Peyer's patch (tissue), 4 donors: ENCODE measurements at regions not wholly inside any gene's neighbourhood (a gene's known extent, or its start where the extent isn't known, plus 50 kb on each side); places are given as distances from the start of the nearest gene placed in this dataset.

ENCODE experiments used
- POLR2A ChIP-seq, 2 donors: fragments of 450-650 bp; IDR thresholded peaks; one replicate each; pipeline ENCODE4 v1.5.1; 2017; ENCODE audit warnings: antibody characterized with exemption in 2 of 2, mild to moderate bottlenecking in 2 of 2, moderate library complexity in 2 of 2
- TF ChIP-seq, protein P1 (sequence below), 6 experiments: fragments of 450-650 bp in 4 of 6; fragments of 200-600 bp in 2 of 6; sonication (generic) in 1 of 6; IDR thresholded peaks; one replicate each; pipeline ENCODE4 v1.5.1; 2017 to 2019; ENCODE audit warnings: antibody characterized with exemption in 6 of 6, mild to moderate bottlenecking in 3 of 6, moderate library complexity in 1 of 6

DNA sequence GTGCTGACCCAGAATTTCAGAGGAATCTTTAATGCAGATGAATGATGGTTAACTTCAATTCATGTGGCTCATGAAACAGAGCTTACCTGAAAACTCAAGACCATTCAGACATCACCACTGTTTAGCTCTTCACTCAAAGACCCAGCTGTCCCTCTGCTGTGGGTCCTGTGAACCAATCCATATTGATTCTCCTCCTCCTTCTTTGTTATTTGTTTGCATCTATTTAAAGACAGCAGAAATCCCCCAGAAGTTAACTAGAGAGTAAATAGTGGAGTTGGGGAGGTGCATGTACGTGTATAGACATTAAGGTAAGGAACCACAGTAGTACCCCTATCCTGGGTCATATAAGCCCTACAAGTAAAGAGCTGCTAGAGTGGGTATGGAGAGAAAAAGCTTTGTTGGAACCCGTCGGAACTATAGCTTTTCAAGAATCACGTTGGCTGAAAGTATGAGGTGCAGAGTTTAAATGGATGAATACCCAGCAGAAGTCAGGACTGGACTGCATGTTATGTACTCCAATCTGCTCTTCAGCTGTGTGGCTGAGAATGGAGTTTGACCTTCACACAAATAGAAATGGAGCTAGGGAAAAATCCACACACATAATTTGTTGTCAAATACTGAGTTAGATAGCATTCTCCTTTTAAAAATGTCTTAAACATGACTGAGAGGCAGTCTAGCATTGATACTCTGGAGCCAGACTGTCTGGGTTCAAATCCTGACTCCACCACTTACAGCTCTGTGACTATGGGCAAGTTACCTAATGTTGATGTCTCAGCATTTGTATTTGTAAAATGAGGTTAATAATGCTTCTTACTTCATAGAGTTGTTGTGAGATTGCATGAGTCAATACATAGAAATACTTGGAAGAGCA is 81.7 kb upstream of the HK2 start:
- TF ChIP-seq, protein P1, sequence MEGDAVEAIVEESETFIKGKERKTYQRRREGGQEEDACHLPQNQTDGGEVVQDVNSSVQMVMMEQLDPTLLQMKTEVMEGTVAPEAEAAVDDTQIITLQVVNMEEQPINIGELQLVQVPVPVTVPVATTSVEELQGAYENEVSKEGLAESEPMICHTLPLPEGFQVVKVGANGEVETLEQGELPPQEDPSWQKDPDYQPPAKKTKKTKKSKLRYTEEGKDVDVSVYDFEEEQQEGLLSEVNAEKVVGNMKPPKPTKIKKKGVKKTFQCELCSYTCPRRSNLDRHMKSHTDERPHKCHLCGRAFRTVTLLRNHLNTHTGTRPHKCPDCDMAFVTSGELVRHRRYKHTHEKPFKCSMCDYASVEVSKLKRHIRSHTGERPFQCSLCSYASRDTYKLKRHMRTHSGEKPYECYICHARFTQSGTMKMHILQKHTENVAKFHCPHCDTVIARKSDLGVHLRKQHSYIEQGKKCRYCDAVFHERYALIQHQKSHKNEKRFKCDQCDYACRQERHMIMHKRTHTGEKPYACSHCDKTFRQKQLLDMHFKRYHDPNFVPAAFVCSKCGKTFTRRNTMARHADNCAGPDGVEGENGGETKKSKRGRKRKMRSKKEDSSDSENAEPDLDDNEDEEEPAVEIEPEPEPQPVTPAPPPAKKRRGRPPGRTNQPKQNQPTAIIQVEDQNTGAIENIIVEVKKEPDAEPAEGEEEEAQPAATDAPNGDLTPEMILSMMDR (IDR thresholded peaks at IDR 0.05), result no peak
- TF ChIP-seq POLR2A (IDR thresholded peaks at IDR 0.05), result no peak
